ENCODE measurements at regions not wholly inside any gene's neighbourhood (a gene's known extent, or its start where the extent isn't known, plus 50 kb on each side); places are given as distances from the start of the nearest gene placed in this dataset.

GRCh38 chr13:31950111-31950815, 81.3 kb upstream of the FRY start:
- DNase-seq = no peak
- intact Hi-C loops (cut with DNase I) = no loop called here
- Histone ChIP-seq H3K36me3 (no peaks in the 10 kb centered on the region), H3K27ac (no peak overlapping the region), H3K9me3 (no peaks in the 10 kb centered on the region), H3K27me3 (no peaks in the 10 kb centered on the region), H3K4me3 (replicated peaks in 1 of 3) (no peak overlapping the region), H3K4me1 (peaks cover 18 to 29% of the 10 kb centered on the region in 2 donors)
- TF ChIP-seq POLR2A (IDR thresholded peaks at IDR 0.05) (no peak), CTCF (IDR thresholded peaks at IDR 0.05) (no peak)
- WGBS, 2 donors = 69 to 75% methylated on average over 2 of the region's 2 CpGs

- Histone ChIP-seq H3K4me1 (peaks cover 13 to 26% of the 10 kb centered on the region in 2 donors), H3K27me3 (no peaks in the 10 kb centered on the region), H3K4me3 (replicated peaks in 1 of 3) (no peak overlapping the region), H3K9me3 (no peaks in the 10 kb centered on the region), H3K27ac (no peak overlapping the region), H3K36me3 (no peaks in the 10 kb centered on the region)
- no peak for TF ChIP-seq POLR2A (IDR thresholded peaks at IDR 0.05)
- no peak for TF ChIP-seq CTCF (IDR thresholded peaks at IDR 0.05)
- WGBS, 2 donors = 28 to 75% methylated on average over 3 of the region's 3 CpGs
- intact Hi-C loops (cut with DNase I) = no loop called here
- peak; percentile 45 to 60 for DNase-seq
Observed at GRCh38 chr13:31951215-31951678, 80.3 kb upstream of the FRY start.

GRCh38 chr13:31952641-31953380, 78.8 kb upstream of the FRY start:
- WGBS, 2 donors = 97 to 99% methylated on average over 26 to 38 of the region's 40 CpGs

GRCh38 chr13:31955101-31955500, 76.5 kb upstream of the FRY start:
- Histone ChIP-seq H3K9me3 (no peaks in the 10 kb centered on the region), H3K27ac (no peak overlapping the region), H3K36me3 (no peaks in the 10 kb centered on the region), H3K4me1 (peaks cover 0 to 10% of the 10 kb centered on the region in 2 donors), H3K4me3 (replicated peaks in 1 of 3) (no peak overlapping the region), H3K27me3 (no peaks in the 10 kb centered on the region)
- intact Hi-C loops (cut with DNase I) = no loop called here
- WGBS, 2 donors = 76 to 90% methylated on average over 3 of the region's 3 CpGs
- DNase-seq = no peak
- TF ChIP-seq CTCF (IDR thresholded peaks at IDR 0.05) (no peak), POLR2A (IDR thresholded peaks at IDR 0.05) (no peak)

More at GRCh38 chr13:31952641-31953380, 78.8 kb upstream of the FRY start:
- DNase-seq = no peak
- H3K9me3 ChIP-seq = no peaks in the 10 kb centered on the region
- intact Hi-C loops (cut with DNase I) = no loop called here
- H3K4me3 ChIP-seq (replicated peaks in 1 of 3) = no peak overlapping the region
- TF ChIP-seq POLR2A (IDR thresholded peaks at IDR 0.05) = no peak
- no peaks in the 10 kb centered on the region for H3K27me3 ChIP-seq
- H3K27ac ChIP-seq = no peak overlapping the region
- no peaks in the 10 kb centered on the region for H3K36me3 ChIP-seq
- H3K4me1 ChIP-seq = peaks cover under 1 to 14% of the 10 kb centered on the region in 2 donors

- H3K4me3 ChIP-seq (replicated peaks in 1 of 3) = no peak overlapping the region
- H3K27ac ChIP-seq = no peak overlapping the region
- intact Hi-C loops (cut with DNase I) = no loop called here
- no peaks in the 10 kb centered on the region for H3K27me3 ChIP-seq
- H3K9me3 ChIP-seq = no peaks in the 10 kb centered on the region
- DNase-seq = no peak
- no peak for TF ChIP-seq POLR2A (IDR thresholded peaks at IDR 0.05)
- TF ChIP-seq CTCF (IDR thresholded peaks at IDR 0.05) = no peak
- no peaks in the 10 kb centered on the region for H3K36me3 ChIP-seq
- 87 to 88% methylated on average over 5 of the region's 5 CpGs for WGBS, 2 donors
- H3K4me1 ChIP-seq = peaks cover 0 to 9% of the 10 kb centered on the region in 2 donors
Observed at GRCh38 chr13:31955741-31956140, 75.8 kb upstream of the FRY start.
